IgD-negative memory B cell (primary cell): ENCODE measurements at regions not wholly inside any gene's neighbourhood (a gene's known extent, or its start where the extent isn't known, plus 50 kb on each side); places are given as distances from the start of the nearest gene placed in this dataset.

ENCODE experiments used
- H3K27ac Mint-ChIP-seq, 3 donors: one replicate each; pipeline ENCODE4 v1.8.0; 2020 to 2022; ENCODE audit warnings: mild to moderate bottlenecking in 3 of 3, mixed read lengths in 3 of 3, moderate library complexity in 1 of 3
- H3K27me3 Mint-ChIP-seq: one replicate; pipeline ENCODE4 v1.8.0; 2021; ENCODE audit warnings: mixed read lengths
- H3K36me3 Mint-ChIP-seq: one replicate; pipeline ENCODE4 v1.8.0; 2020; ENCODE audit warnings: mild to moderate bottlenecking, mixed read lengths
- H3K4me1 Mint-ChIP-seq, 3 donors: one replicate each; pipeline ENCODE4 v1.8.0; 2020 to 2022; ENCODE audit warnings: mixed read lengths in 3 of 3, mild to moderate bottlenecking in 1 of 3
- H3K4me3 Mint-ChIP-seq, 4 donors: one replicate each; pipeline ENCODE4 v1.8.0; 2020 to 2022; ENCODE audit warnings: mild to moderate bottlenecking in 4 of 4, mixed read lengths in 4 of 4, moderate library complexity in 3 of 4
- H3K9me3 Mint-ChIP-seq, 3 donors: one replicate each; pipeline ENCODE4 v1.8.0; 2020 to 2021; ENCODE audit warnings: mixed read lengths in 3 of 3, mild to moderate bottlenecking in 1 of 3

DNA sequence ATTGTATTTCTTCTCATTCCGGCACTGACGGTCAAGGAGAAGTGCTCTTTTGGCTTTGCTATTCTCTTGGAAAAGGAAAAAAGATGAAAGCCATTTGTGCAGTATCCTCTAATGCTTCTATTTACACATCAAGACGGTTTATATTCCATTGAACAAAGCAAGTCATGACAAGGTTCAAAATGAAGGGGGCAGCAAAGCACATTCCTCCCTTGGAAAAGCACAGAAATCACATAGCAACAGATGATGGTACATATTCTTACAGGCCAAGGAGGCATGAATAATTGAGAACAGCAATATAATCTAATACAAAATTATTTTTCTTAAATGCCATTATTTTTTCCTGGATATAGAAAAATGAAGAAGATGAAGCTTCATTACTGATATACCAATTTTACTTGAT lies 508.2 kb upstream of the JAG1 start:
- no peak overlapping the region for H3K27ac Mint-ChIP-seq
- peaks cover 5 to 16% (median 7%) of the 10 kb centered on the region in 3 donors for H3K9me3 Mint-ChIP-seq
- no peaks in the 10 kb centered on the region for H3K4me1 Mint-ChIP-seq
- H3K27me3 Mint-ChIP-seq = no peaks in the 10 kb centered on the region
- no peak overlapping the region for H3K4me3 Mint-ChIP-seq
- no peaks in the 10 kb centered on the region for H3K36me3 Mint-ChIP-seq

DNA sequence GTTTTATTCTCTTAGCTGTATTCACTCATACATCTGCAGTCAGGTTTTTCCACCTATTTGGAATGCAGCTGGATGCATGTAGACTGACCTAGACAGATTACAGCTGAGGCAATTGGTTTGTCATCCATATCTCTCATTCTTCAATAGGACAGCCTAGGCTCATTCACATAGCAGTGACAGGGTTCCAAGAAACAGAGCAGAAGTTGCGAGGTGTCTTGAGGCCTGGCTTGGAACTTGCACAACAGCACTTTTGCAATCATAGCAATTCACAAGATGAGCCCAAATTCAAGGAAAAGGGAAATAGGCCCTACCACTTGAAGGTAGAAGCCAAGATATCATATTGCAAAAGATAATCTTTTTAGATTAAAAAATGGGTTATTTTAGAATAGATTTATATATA lies 508.9 kb upstream of the JAG1 start:
- no peaks in the 10 kb centered on the region for H3K36me3 Mint-ChIP-seq

DNA sequence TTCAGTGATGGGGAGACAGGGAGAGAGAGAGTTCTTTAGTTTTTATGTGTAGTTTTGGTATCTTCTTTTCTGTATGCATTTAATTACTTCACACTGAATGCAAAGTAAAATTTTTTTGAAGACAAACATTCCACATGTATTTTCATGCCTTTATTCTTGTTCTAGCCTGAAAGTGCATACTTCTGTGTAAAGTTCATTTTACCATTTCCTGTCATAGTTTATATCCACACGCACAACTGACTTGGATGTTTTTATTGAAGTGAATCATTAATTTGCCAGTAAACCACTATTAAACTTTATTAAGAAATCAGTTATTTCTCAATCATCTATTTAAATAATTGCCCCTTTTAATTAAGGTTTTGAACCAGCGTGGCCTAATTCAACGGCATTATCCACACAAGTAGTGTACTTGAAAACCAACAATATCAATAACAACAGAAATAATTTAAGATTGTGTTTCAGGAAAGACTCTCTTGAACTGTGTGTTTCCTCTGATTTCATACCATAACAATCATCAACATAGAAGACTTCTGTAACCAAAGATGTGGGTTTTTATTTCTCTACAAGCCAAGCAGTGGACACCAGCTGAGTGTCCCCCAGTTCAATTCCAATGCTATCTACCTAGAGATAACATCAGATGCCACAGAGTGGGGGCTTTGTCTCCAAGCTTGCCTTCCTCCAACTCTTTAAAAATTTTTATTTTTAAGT lies 512.7 kb upstream of the JAG1 start:
- Mint-ChIP-seq H3K9me3 (peaks cover under 1 to 22% (median 8%) of the 10 kb centered on the region in 3 donors), H3K4me1 (no peaks in the 10 kb centered on the region), H3K4me3 (no peak overlapping the region), H3K36me3 (no peaks in the 10 kb centered on the region), H3K27ac (peak overlapping the region in 1 of 3 donors; percentile 47), H3K27me3 (no peaks in the 10 kb centered on the region)

More for the DNA sequence above, 508.9 kb upstream of the JAG1 start:
- H3K27ac Mint-ChIP-seq = no peak overlapping the region
- no peaks in the 10 kb centered on the region for H3K4me1 Mint-ChIP-seq
- peaks cover 6 to 16% (median 7%) of the 10 kb centered on the region in 3 donors for H3K9me3 Mint-ChIP-seq
- H3K4me3 Mint-ChIP-seq = peak overlapping the region in 1 of 4 donors; percentile 13
- H3K27me3 Mint-ChIP-seq = no peaks in the 10 kb centered on the region

DNA sequence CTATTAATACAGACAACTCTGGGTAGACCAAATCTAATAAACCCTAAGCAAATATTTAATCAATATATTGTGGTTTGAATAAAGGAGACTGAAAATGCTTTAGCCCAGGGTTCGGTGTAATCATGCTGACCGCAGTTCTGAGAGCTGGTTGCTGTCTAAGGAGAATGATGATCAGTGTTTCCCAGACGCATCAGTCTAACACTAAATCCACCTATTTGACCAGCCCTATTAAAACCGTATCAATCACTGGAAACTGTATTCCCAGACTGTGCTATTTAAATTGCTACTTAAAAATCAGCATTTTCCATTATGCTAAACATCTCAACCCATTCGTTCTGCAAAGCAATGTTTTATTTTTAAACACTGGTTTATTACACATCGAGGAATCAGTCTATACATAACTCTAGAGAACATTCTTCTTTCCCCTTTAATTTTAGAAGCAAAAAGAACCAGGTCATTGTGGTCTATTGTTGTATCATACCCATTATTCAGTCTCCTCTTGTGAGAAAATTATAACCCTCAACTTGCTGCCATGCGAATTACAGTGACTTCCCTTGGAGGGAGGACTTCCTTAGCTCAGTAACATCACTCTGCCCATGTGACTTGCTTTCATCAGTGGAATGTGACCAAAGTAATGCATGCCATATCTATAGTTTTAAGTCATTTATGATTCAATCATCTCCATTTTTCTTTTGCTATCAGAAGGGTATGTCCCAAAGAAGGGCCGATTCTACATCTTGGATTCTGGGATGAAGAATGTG lies 515.2 kb upstream of the JAG1 start:
- H3K36me3 Mint-ChIP-seq = no peaks in the 10 kb centered on the region
- H3K27me3 Mint-ChIP-seq = no peaks in the 10 kb centered on the region
- peaks cover 3 to 19% (median 8%) of the 10 kb centered on the region in 3 donors for H3K9me3 Mint-ChIP-seq
- H3K4me1 Mint-ChIP-seq = no peaks in the 10 kb centered on the region
- H3K27ac Mint-ChIP-seq = no peak overlapping the region
- H3K4me3 Mint-ChIP-seq = no peak overlapping the region

DNA sequence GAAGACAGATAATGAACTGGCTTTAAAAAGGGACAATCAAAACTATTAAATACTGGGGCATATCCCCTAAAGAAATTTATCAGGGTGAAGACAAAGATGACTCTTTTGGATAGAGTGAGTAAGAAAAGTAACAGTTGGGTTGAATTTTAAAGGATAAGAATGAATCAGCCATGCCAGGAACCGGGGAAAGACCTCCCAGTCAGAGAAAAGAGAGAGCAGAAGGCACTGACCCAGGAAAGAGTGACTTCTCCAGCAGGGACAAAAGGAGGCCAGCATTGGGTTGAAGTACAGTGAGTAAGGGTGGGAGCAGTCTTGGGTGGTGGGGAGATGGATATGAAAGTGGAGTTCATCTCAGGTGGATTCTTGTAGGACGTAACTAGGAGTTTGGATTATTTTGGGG lies 516.9 kb upstream of the JAG1 start:
- Mint-ChIP-seq H3K9me3 (peaks cover 3 to 11% (median 8%) of the 10 kb centered on the region in 3 donors), H3K27me3 (no peaks in the 10 kb centered on the region), H3K27ac (no peak overlapping the region), H3K36me3 (no peaks in the 10 kb centered on the region), H3K4me3 (no peak overlapping the region), H3K4me1 (no peaks in the 10 kb centered on the region)

DNA sequence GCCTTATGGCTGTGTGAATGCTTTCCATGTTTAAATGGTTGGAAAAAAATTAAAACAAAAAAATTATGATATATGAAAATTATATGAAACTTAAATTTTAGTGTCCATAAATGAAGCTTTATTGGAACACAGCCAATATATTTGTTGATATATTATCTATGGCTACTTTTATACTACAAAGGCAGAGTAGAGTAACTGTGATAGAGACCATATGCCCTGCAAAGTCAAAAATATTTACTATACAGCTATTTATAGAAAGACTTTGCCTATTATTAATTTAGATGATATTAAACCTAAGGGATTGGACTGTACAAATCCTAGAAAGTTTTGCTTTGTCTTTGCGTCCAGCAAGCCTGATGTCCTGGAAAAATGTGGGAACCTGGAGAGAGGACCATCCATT lies 518.3 kb upstream of the JAG1 start:
- Mint-ChIP-seq H3K4me1 (no peaks in the 10 kb centered on the region), H3K27me3 (no peaks in the 10 kb centered on the region), H3K4me3 (no peak overlapping the region), H3K27ac (no peak overlapping the region), H3K9me3 (peaks cover 3 to 8% (median 6%) of the 10 kb centered on the region in 3 donors), H3K36me3 (no peaks in the 10 kb centered on the region)

DNA sequence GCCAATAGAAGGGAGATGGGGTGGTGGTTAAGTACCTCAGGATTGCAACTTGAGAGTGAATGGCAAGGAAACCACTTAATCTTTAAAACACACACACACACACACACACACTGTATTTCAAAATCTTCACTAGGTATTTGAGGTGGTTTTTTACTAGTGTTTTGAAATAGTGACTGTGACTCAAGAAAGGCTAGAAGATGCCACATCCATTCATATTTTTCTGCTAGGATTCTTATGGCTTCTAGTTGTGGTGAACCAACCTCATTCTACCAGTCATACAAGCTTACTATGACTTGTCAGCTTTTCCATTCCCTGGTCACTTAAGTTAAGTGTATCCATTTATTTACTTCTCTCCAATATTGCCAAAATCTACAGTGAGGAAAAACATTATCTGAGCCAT lies 519.4 kb upstream of the JAG1 start:
- Mint-ChIP-seq H3K36me3 (no peaks in the 10 kb centered on the region), H3K4me1 (no peaks in the 10 kb centered on the region), H3K27ac (no peak overlapping the region), H3K9me3 (peaks cover 3 to 6% (median 5%) of the 10 kb centered on the region in 3 donors), H3K27me3 (no peaks in the 10 kb centered on the region), H3K4me3 (no peak overlapping the region)

DNA sequence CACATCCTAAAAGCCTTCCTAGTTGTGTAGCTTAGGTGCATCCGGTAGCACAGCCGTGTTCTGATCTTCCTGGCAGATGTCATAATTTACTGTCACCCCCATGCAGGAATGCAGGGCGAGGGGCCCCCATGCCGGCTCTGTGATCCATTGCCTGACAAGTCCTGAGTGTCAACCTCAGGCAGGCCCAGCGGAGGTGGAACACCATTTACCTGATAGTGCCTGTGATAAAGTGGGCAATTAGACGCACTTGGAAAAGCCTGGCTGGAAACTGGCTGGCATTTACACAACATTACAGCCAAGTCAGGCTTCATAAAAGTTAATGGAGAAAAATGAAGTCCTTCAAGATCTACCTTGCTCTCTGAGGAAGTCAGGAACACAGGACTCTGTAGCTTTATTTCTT lies 521.4 kb upstream of the JAG1 start:
- no peaks in the 10 kb centered on the region for H3K4me1 Mint-ChIP-seq
- peaks cover 3 to 6% (median 5%) of the 10 kb centered on the region in 3 donors for H3K9me3 Mint-ChIP-seq
- no peak overlapping the region for H3K4me3 Mint-ChIP-seq
- H3K36me3 Mint-ChIP-seq = no peaks in the 10 kb centered on the region
- no peak overlapping the region for H3K27ac Mint-ChIP-seq
- no peaks in the 10 kb centered on the region for H3K27me3 Mint-ChIP-seq

DNA sequence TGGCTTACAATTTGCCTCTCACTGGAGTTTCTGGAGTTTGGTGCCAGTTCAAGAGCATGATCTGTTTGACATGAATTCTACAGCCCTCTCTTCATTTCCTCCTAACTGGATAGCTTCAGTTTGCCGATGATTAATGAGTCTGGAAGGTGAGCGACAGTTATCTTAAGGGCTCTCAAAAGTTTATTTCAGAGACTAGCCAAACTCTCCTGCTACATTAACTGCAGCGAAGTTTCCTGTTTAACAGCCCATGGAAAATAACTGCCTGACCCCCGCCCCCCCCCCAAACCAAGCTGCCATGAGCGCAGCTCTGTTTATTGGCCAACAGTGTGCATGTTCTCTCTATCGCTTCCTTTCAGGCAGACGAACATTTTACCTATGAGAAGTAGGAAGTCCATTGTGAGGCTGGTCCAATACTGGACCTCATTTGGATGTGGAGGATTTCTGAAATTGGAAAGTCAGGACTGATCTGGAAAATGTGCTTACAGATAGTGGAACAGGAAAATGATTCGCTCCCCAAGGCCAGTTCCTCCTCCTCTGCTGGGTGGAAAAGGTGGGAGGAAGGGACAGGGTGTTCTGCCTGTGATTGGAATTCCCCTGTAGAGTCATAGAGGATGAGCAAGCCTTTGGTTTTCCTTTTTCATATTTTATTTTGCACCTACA lies 522.2 kb upstream of the JAG1 start:
- no peak overlapping the region for H3K4me3 Mint-ChIP-seq
- H3K27ac Mint-ChIP-seq = no peak overlapping the region
- no peaks in the 10 kb centered on the region for H3K27me3 Mint-ChIP-seq
- H3K9me3 Mint-ChIP-seq = peaks cover 0 to 3% (median under 1%) of the 10 kb centered on the region in 3 donors
- no peaks in the 10 kb centered on the region for H3K36me3 Mint-ChIP-seq
- no peaks in the 10 kb centered on the region for H3K4me1 Mint-ChIP-seq

DNA sequence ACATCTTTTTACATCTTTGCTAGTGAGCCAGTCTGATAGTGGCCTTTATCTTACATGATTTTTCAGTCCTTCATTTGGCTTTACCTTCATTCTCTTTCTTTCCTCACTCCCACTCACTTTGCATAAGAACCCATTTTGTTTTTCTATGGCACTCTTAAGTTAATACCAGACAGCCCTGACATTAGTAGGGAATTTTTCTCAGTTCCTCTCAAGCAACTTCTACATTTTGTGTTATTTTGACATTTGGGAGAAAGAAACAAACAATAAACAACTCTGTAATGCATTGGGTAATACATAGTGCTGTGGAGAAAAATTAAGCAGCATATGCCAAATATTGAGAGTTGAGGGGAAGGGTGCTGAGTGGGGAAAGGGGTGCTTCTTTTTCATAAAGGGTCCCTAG lies 524.1 kb upstream of the JAG1 start:
- no peaks in the 10 kb centered on the region for H3K9me3 Mint-ChIP-seq
- H3K27me3 Mint-ChIP-seq = no peaks in the 10 kb centered on the region
- H3K36me3 Mint-ChIP-seq = no peaks in the 10 kb centered on the region
- no peaks in the 10 kb centered on the region for H3K4me1 Mint-ChIP-seq
- H3K4me3 Mint-ChIP-seq = no peak overlapping the region
- no peak overlapping the region for H3K27ac Mint-ChIP-seq

DNA sequence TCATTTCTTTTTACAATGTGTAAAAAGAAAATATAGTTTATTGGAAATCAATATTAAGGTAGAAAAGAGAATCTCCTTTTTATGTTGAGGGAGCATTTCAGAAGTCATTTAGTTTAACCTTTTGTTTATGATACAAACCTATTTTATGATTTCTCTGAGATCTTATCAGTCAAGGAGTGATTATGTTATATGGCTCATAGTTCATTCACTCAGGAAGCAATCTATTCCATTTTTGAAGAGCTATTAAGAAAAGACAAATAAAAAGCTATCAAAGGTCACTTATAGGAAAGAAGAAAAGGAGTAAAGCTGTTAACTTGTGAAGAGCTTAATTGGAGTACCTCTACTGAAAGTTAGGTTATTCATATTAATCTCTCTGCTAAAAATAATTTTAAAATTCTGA lies 526.6 kb upstream of the JAG1 start:
- Mint-ChIP-seq H3K4me3 (no peak overlapping the region), H3K27ac (no peak overlapping the region), H3K4me1 (no peaks in the 10 kb centered on the region), H3K27me3 (no peaks in the 10 kb centered on the region), H3K36me3 (no peaks in the 10 kb centered on the region), H3K9me3 (no peaks in the 10 kb centered on the region)

DNA sequence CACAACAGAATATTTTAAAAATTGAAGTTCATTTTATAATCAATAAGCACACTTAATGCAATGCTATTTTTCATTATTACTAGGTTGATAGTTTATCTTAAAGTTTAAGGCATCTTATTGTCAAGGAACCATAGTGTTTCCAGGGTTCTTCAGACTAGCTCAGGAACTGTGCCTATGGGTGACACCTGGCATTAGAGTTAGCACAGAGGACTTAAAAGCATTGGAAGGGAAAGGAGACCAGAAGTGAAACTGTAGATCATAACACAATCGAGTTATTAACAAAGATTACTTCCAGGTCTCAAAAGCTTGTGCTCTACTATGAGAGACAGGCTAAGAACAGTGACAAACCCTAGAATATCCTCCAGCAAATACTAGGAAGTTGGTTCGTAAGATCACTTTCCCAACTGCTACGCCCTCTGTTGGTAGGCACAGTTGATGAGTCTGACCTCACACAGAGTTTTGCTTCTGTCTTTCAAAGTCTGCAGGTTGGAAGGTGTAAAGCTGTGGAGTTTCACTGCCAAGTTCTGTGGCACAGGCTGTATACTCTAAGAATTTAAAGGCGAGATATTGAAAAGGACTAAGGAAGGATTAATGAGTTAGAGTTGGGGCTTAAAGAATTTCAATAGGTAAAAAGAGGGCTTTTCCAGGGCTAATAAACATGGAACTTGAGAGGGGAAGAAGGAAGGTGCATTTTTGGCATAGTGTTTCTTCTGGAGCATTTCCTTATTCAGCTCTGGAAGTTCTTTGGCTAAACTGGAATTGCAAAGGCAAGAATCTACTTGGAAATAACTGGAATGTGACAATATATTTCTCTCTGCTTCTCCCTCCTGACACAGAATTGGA lies 531.3 kb upstream of the JAG1 start:
- no peak overlapping the region for H3K27ac Mint-ChIP-seq
- H3K4me3 Mint-ChIP-seq = no peak overlapping the region
- no peaks in the 10 kb centered on the region for H3K4me1 Mint-ChIP-seq
- peaks cover 0 to under 1% (median under 1%) of the 10 kb centered on the region in 3 donors for H3K9me3 Mint-ChIP-seq
- no peaks in the 10 kb centered on the region for H3K36me3 Mint-ChIP-seq
- no peaks in the 10 kb centered on the region for H3K27me3 Mint-ChIP-seq

DNA sequence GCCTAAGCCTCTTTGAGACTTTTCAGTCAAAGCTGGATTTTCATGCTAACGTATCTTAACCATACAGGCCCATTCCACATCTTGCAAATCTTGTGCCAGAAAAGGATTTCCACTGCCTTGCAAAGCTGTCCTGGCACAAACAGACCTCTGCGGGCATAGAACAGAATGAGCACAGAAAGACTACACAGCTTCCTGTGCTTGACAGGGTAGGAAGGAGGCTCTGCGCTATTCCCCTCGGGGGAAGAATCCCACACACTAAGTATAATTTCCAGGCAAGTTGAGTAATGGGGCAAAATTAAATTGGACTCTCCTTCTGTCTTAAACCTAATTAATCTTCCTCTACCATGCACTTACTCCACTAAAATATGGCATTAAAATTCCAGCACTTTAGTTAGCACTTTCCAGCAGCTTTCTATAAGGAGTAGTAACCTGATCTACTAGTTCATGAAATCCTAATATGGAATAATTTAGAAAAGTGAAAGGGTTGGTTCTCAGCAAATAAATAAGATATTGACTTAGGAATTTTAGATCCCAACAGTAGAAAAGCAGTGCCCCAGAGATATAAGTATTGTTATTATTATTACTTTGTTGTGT lies 532.1 kb upstream of the JAG1 start:
- Mint-ChIP-seq H3K27ac (no peak overlapping the region), H3K36me3 (no peaks in the 10 kb centered on the region), H3K4me3 (no peak overlapping the region)

DNA sequence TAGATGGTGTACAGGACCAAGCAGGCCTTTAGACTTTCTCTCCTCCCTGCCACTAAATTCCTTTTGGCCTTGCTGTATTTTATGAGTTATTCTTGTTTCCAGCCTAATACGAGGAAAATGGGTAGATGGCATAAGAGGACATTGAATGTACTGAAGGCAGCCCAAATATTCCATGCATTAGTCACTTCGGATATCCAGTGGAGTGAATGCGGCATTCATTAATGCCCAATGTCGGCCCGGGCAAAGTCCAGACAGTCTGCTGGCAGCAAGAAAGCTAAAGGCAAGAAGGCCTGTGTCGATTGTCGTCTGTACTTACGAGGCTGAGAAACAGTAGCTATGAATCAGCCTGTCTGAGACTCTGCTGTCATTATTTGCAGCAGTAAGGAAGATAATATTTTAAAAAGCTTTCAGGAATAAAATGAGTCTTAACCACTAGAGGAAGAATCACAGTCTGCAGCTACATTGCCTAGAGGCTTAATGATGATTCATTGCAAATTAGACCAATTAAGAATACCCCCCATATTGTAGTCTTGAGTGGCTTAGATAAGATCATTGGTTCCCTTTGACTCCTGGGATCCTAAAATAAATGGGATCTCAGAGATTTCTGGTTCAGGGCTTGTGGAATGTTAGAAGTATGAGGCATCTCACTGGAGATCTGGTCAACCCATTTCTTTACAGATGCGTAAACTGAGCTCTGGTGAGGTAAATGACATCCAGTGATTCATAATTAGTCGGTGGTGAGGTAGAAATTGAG lies 534.1 kb upstream of the JAG1 start:
- H3K27ac Mint-ChIP-seq = no peak overlapping the region
- peaks cover 0 to 4% (median 3%) of the 10 kb centered on the region in 3 donors for H3K9me3 Mint-ChIP-seq
- no peak overlapping the region for H3K4me3 Mint-ChIP-seq
- no peaks in the 10 kb centered on the region for H3K27me3 Mint-ChIP-seq
- no peaks in the 10 kb centered on the region for H3K36me3 Mint-ChIP-seq
- H3K4me1 Mint-ChIP-seq = no peaks in the 10 kb centered on the region

More for the DNA sequence above, 532.1 kb upstream of the JAG1 start:
- no peaks in the 10 kb centered on the region for H3K4me1 Mint-ChIP-seq
- peaks cover 0 to 4% (median 3%) of the 10 kb centered on the region in 3 donors for H3K9me3 Mint-ChIP-seq
- no peaks in the 10 kb centered on the region for H3K27me3 Mint-ChIP-seq
